ENCODE measurements at regions not wholly inside any gene's neighbourhood (a gene's known extent, or its start where the extent isn't known, plus 50 kb on each side); places are given as distances from the start of the nearest gene placed in this dataset.
"Not testable (repeated sequence)": the region's sequence is repeated elsewhere in the genome, so short reads cannot be mapped to it uniquely, and the experiment has no call there.

DNA sequence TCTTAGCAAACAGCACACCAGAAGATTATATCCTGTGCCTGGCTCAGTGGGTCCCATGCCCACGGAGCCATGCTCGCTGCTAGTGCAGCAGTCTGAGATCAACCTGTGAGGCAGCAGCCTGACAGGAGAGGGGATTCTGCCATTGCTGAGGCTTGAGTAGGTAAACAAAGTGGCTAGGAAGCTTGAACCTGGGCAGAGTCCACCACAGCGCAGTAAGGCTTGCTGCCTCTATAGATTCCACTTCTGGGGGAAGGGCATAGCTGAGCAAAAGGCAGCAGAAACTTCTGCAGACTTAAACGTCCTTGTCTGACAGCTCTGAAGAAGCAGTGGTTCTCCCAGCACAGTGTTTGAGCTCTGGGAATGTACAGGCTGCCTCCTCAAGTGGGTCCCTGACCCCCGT lies 210.3 kb downstream of the RMST start:
- Mint-ChIP-seq H3K4me3 (no peak overlapping the region), H3K36me3 (peaks cover 2% of the 10 kb centered on the region), H3K27me3 (peaks cover 3% of the 10 kb centered on the region), H3K9me3 (peaks cover 6% of the 10 kb centered on the region), H3K4me1 (no peaks in the 10 kb centered on the region), H3K27ac (no peak overlapping the region)

DNA sequence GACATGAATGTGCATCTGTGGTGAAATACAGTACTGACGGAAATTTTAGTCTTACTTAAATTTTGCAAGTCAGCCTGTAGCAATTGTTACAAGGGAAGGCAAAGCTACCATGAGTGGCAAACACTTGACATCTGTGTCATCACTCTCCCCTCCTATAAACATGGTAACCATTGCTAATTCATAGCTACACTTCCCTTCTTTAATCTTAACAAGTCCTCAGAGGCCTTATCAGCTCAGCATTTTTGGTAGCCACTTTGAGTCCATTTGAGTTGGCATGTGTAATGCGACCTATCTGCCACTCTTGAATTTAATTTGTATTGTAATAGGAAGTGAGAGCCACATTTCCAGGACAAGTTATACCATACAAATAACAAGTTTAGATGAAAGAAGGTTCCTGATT lies 218.1 kb downstream of the RMST start:
- Mint-ChIP-seq H3K9me3 (peaks cover 4% of the 10 kb centered on the region), H3K4me1 (no peaks in the 10 kb centered on the region), H3K4me3 (no peak overlapping the region), H3K27me3 (peaks cover under 1% of the 10 kb centered on the region), H3K36me3 (peaks cover 1% of the 10 kb centered on the region), H3K27ac (no peak overlapping the region)

- H3K27ac Mint-ChIP-seq = no peak overlapping the region
- no peaks in the 10 kb centered on the region for H3K9me3 Mint-ChIP-seq
Measured at GRCh38 chr12:97681612-97682504, 219.3 kb downstream of the RMST start.

DNA sequence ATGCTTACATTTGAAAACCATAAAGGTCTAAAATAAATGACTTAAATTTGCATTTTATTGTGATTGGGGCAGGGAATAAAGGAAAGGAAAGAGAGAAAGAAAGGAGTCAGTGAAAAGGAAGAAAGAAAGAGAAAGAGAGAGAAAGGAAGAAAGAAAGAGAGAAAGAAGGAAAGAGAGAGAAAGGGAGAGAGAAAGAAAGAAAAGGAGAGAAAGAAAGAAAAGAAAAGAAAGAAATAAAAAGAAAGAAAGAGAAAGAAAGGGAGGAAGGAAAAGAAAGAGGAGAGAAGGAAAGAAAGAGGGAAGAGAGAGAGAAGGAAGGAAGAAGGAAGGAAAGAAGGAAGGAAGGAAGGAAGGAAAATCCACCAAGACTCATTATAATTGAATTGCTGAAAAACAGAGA lies 222.8 kb downstream of the RMST start:
- H3K4me1 Mint-ChIP-seq = no peaks in the 10 kb centered on the region
- no peak overlapping the region for H3K27ac Mint-ChIP-seq

More at GRCh38 chr12:97681612-97682504, 219.3 kb downstream of the RMST start:
- no peaks in the 10 kb centered on the region for H3K4me1 Mint-ChIP-seq
- no peaks in the 10 kb centered on the region for H3K36me3 Mint-ChIP-seq
- H3K4me3 Mint-ChIP-seq = no peak overlapping the region
- no peaks in the 10 kb centered on the region for H3K27me3 Mint-ChIP-seq

GRCh38 chr12:97701901-97702300 lies 239.3 kb downstream of the RMST start:
- Mint-ChIP-seq H3K36me3 (no peaks in the 10 kb centered on the region), H3K9me3 (peaks cover 8% of the 10 kb centered on the region), H3K4me3 (no peak overlapping the region), H3K4me1 (no peaks in the 10 kb centered on the region), H3K27ac (no peak overlapping the region), H3K27me3 (no peaks in the 10 kb centered on the region)

More for the DNA sequence above, 222.8 kb downstream of the RMST start:
- H3K36me3 Mint-ChIP-seq = no peaks in the 10 kb centered on the region
- H3K27me3 Mint-ChIP-seq = no peaks in the 10 kb centered on the region
- peaks cover 7% of the 10 kb centered on the region for H3K9me3 Mint-ChIP-seq
- no peak overlapping the region for H3K4me3 Mint-ChIP-seq

DNA sequence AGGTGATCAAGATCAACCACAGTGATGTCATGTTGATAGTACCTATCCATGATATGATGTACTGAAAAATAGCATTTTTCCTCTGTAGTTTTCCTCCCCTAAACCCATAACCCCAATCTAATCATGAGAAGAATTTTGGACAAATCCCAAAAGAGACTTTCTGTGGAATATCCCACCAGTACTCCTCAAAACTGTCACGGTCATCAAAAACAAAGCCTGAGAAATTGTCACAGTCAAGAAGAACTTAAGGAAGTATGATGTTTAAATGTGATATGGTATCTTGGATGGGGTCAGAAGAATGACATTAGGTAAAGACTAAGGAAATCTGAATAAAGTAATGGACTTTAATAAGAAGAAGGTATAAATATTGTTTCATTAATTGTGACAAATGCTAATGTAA lies 248.8 kb downstream of the RMST start:
- H3K4me3 Mint-ChIP-seq = no peak overlapping the region
- H3K27me3 Mint-ChIP-seq = no peaks in the 10 kb centered on the region
- H3K9me3 Mint-ChIP-seq = peaks cover 5% of the 10 kb centered on the region
- no peak overlapping the region for H3K27ac Mint-ChIP-seq
- H3K36me3 Mint-ChIP-seq = no peaks in the 10 kb centered on the region
- no peaks in the 10 kb centered on the region for H3K4me1 Mint-ChIP-seq

GRCh38 chr12:97713270-97713669 lies 250.7 kb downstream of the RMST start:
- Mint-ChIP-seq H3K9me3 (peaks cover 5% of the 10 kb centered on the region), H3K4me3 (no peak overlapping the region), H3K27me3 (no peaks in the 10 kb centered on the region), H3K36me3 (no peaks in the 10 kb centered on the region), H3K27ac (no peak overlapping the region), H3K4me1 (no peaks in the 10 kb centered on the region)

- no peaks in the 10 kb centered on the region for H3K27me3 Mint-ChIP-seq
- H3K4me3 Mint-ChIP-seq = no peak overlapping the region
Measured at GRCh38 chr12:97714107-97714563, 251.5 kb downstream of the RMST start.

GRCh38 chr12:97716356-97716755 lies 253.8 kb downstream of the RMST start:
- no peak overlapping the region for H3K4me3 Mint-ChIP-seq
- H3K4me1 Mint-ChIP-seq = no peaks in the 10 kb centered on the region
- H3K9me3 Mint-ChIP-seq = peaks cover 5% of the 10 kb centered on the region
- no peaks in the 10 kb centered on the region for H3K27me3 Mint-ChIP-seq
- H3K27ac Mint-ChIP-seq = no peak overlapping the region
- H3K36me3 Mint-ChIP-seq = no peaks in the 10 kb centered on the region

More at GRCh38 chr12:97714107-97714563, 251.5 kb downstream of the RMST start:
- Mint-ChIP-seq H3K36me3 (no peaks in the 10 kb centered on the region), H3K4me1 (no peaks in the 10 kb centered on the region), H3K27ac (no peak overlapping the region), H3K9me3 (peaks cover 5% of the 10 kb centered on the region)

DNA sequence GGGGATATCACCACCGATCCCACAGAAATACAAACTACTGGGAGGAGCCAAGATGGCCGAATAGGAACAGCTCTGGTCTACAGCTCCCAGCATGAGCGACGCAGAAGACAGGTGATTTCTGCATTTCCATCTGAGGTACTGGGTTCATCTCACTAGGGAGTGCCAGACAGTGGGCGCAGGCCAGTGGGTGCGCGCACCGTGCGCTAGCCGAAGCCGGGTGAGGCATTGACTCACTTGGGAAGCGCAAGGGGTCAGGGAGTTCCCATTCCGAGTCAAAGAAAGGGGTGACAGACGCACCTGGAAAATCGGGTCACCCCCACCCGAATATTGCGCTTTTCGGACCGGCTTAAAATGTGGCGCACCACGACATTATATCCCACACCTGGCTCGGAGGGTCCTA lies 261.2 kb downstream of the RMST start:
- not testable (repeated sequence) for H3K4me1 Mint-ChIP-seq, H3K27me3 Mint-ChIP-seq, H3K36me3 Mint-ChIP-seq, H3K27ac Mint-ChIP-seq, H3K4me3 Mint-ChIP-seq, H3K9me3 Mint-ChIP-seq

GRCh38 chr12:97745406-97746101 lies 282.9 kb downstream of the RMST start:
- H3K9me3 Mint-ChIP-seq = peaks cover 4% of the 10 kb centered on the region
- no peak overlapping the region for H3K4me3 Mint-ChIP-seq
- no peaks in the 10 kb centered on the region for H3K27me3 Mint-ChIP-seq
- no peaks in the 10 kb centered on the region for H3K4me1 Mint-ChIP-seq
- no peak overlapping the region for H3K27ac Mint-ChIP-seq
- H3K36me3 Mint-ChIP-seq = no peaks in the 10 kb centered on the region

DNA sequence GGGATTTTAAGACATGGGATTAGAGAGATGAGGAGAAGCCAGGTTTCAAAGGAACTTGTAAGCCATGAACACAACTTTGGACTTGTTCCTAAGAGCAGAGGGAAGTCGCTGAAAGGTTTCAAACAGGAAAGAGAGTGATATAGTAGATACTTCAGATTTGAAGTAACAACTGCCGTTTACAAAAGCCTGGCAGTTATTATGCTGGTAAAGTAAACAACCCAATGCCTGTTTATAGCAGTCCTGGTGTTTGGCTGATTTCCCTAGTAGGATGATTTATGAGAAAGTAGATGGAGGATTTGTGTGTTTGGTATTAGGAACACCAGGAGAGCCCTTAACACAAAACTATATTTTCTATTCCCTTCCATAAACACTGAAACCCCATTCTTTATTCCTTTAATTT lies 285.7 kb downstream of the RMST start:
- H3K36me3 Mint-ChIP-seq = no peaks in the 10 kb centered on the region
- no peak overlapping the region for H3K27ac Mint-ChIP-seq
- no peaks in the 10 kb centered on the region for H3K27me3 Mint-ChIP-seq
- H3K4me1 Mint-ChIP-seq = no peaks in the 10 kb centered on the region
- H3K4me3 Mint-ChIP-seq = no peak overlapping the region
- peaks cover 4% of the 10 kb centered on the region for H3K9me3 Mint-ChIP-seq

DNA sequence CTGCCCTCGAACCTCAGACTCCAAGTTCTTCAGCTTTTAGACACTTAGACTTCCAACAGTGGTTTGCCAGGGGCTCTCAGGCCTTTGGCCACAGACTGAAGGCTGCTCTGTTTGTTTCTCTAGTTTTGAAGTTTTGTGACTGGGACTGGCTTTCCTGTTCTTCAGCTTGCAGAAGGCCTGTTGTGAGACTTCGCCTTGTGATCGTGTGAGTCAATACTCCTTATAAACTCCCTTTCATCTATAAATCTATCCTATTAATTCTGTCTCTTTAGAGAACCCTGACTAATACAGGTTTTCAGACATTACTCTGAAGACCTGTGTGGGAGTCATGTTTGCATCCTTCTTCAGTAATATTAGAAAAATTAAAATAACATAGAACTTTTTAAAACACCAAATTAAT lies 289.1 kb downstream of the RMST start:
- Mint-ChIP-seq H3K27ac (no peak overlapping the region), H3K4me3 (no peak overlapping the region), H3K36me3 (no peaks in the 10 kb centered on the region), H3K27me3 (no peaks in the 10 kb centered on the region), H3K4me1 (no peaks in the 10 kb centered on the region), H3K9me3 (peaks cover 4% of the 10 kb centered on the region)

DNA sequence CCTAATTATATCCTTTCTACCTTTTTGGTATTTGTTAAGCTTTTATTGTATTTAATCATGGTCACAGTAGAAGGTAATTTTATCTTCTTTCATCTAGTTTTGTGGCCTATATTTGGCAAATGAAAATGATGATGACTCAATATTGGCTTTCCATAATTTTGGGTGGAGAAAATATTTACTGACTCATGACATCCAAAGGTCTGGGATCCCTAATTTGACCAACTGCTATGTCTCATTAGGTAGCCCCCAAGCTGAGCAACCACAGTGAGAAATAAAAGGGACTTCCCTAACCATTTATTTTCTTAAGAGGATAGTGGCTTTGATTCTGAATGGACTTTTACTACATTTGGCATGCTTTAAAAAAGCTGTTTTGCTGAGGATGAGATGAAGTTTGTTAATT lies 289.5 kb downstream of the RMST start:
- Mint-ChIP-seq H3K4me1 (no peaks in the 10 kb centered on the region), H3K9me3 (peaks cover 4% of the 10 kb centered on the region), H3K4me3 (no peak overlapping the region), H3K27me3 (no peaks in the 10 kb centered on the region), H3K27ac (no peak overlapping the region), H3K36me3 (no peaks in the 10 kb centered on the region)

DNA sequence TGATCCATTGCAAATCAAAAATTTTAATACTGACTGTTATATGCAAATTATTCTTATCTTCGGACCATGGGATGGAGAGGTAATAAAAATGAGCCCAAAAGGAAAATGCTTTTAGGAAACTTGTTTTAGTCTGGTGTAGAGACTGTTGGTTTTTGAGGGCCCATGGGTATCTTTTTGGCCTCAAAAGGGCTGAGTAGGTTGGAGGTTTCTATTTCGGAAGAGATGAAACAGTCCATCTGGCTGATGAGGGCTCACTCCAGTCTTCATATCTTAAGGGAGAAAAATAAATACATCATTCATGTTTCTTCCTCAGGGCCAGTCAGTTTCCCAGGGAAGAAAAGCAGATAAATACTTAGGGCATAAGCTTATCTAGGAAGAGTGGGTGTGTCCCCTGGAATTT lies 290.7 kb downstream of the RMST start:
- H3K36me3 Mint-ChIP-seq = no peaks in the 10 kb centered on the region
- H3K27me3 Mint-ChIP-seq = no peaks in the 10 kb centered on the region
- H3K9me3 Mint-ChIP-seq = peaks cover 4% of the 10 kb centered on the region
- no peaks in the 10 kb centered on the region for H3K4me1 Mint-ChIP-seq
- no peak overlapping the region for H3K27ac Mint-ChIP-seq
- no peak overlapping the region for H3K4me3 Mint-ChIP-seq

DNA sequence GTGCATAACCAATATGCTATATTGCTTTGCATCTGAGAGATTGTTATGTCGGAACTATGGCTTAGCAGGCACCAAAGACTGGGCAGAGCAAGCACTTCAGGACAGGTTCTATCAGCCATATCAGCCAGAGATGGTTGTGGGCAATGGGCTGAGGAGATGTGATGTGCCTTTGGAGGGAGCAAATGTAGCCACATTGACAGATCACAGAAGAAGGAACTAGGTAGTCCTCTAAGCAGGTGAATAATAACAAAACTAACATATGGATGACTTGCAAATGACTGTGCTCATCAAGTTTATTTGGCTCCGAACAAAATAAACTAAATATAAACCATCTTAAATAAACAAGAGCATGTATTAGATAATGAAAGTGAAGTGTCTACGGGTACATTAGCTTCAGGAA lies 291.7 kb downstream of the RMST start:
- peaks cover 4% of the 10 kb centered on the region for H3K9me3 Mint-ChIP-seq
- H3K27ac Mint-ChIP-seq = no peak overlapping the region
- no peaks in the 10 kb centered on the region for H3K27me3 Mint-ChIP-seq
- H3K4me3 Mint-ChIP-seq = no peak overlapping the region
- H3K36me3 Mint-ChIP-seq = no peaks in the 10 kb centered on the region
- no peaks in the 10 kb centered on the region for H3K4me1 Mint-ChIP-seq

Data from activated naive CD4-positive, alpha-beta T cell treated with anti-CD3 and anti-CD28 coated beads, Interleukin-2, amount 50 U/mL, for 24 hours (primary cell).